Heart right ventricle (tissue), 16 donors: ENCODE measurements at regions not wholly inside any gene's neighbourhood (a gene's known extent, or its start where the extent isn't known, plus 50 kb on each side); places are given as distances from the start of the nearest gene placed in this dataset.

ENCODE experiments used
- ATAC-seq, 8 donors: fragments of 200-7000 bp; cut with Tn5 transposase; one replicate each; pipeline ENCODE4 v1.9.1; 2020; ENCODE audit warnings: mild to moderate bottlenecking in 8 of 8, moderate library complexity in 8 of 8, moderate number of reproducible peaks in 1 of 8
- DNase-seq, 2 donors: peaks; one replicate each; pipeline ENCODE4 v3.0.0-alpha.2; 2020
- H3K27ac ChIP-seq, 10 donors: fragments of 200-600 bp; sonication (generic) in 2 of 10; one replicate each; pipeline versions ENCODE4 v1.5.0 to v1.8.0; 2020 to 2022; ENCODE audit warnings: mild to moderate bottlenecking in 3 of 10
- H3K27me3 ChIP-seq, 7 donors: fragments of 200-600 bp; one replicate each; pipeline ENCODE4 v1.8.0; 2021 to 2022; ENCODE audit warnings: mild to moderate bottlenecking in 2 of 7
- H3K36me3 ChIP-seq, 9 donors: fragments of 200-600 bp; sonication (generic) in 1 of 9; one replicate each; pipeline versions ENCODE4 v1.5.0 to v1.8.0; 2020 to 2022; ENCODE audit warnings: mild to moderate bottlenecking in 2 of 9
- H3K4me1 ChIP-seq, 9 donors: fragments of 200-600 bp; sonication (generic) in 1 of 9; one replicate each; pipeline versions ENCODE4 v1.5.0 to v1.8.0; 2020 to 2022; ENCODE audit warnings: mild to moderate bottlenecking in 4 of 9
- H3K4me3 ChIP-seq, 10 donors: fragments of 200-600 bp; sonication (generic) in 2 of 10; one replicate each; pipeline versions ENCODE4 v1.5.0 to v1.8.0; 2020 to 2022; ENCODE audit warnings: mild to moderate bottlenecking in 7 of 10, moderate library complexity in 2 of 10
- H3K9me3 ChIP-seq, 11 donors: fragments of 200-600 bp in 10 of 11; sonication (generic) in 2 of 11; one replicate each; pipeline versions ENCODE4 v1.5.0 to v1.8.0; 2013 to 2022; ENCODE audit warnings: mild to moderate bottlenecking in 2 of 11, control low read depth in 1 of 11, moderate library complexity in 1 of 11
- CTCF ChIP-seq, 9 donors: fragments of 200-600 bp; sonication (generic) in 2 of 9; IDR thresholded peaks; one replicate each; pipeline versions ENCODE4 v1.5.0 to v1.8.0; 2021 to 2022; ENCODE audit warnings: antibody characterized with exemption in 9 of 9, mild to moderate bottlenecking in 5 of 9, moderate library complexity in 1 of 9
- WGBS, 2 donors: extraction: QIAGEN DNeasy Blood & Tissue Kit; methylation state at CpG; one replicate each; pipeline ENCODE4 v1.1.7; 2013; ENCODE audit warnings: inconsistent platforms in 1 of 2; 5-methylcytosine and 5-hydroxymethylcytosine counted together
- intact Hi-C, 10 donors: fragments of 100-400 bp; cut with DNase I; formaldehyde crosslinking; loops; one replicate each; pipeline versions ENCODE4 v1.11.1 to v1.14.2; 2022
- donor health status: Arrhythmogenic right ventricular cardiomyopathy.
- donor health status: ischemic (EF 13 %, LVEDD 7.1; RV severe dilation, severe dysfunction).
- donor health status: healthy with polysubstance abuse.
- donor health status: DM: no; HTN: yes; CAD: no.
- donor health status: DM: no; HTN: no; CAD: no.
- donor health status: ischemic (EF 25% LVEDD 6.9; RV normal size, moderate dysfunction).
- donor health status: ischemic (EF 25% LVEDD 5.7; RV mildly dilated, moderate dysfunction).
- donor health status: healthy.
- donor health status: DM: yes; HTN: yes; CAD: no.
- donor health status: Ischemic cardiomyopathy.
- donor health status: ischemic (EF 35%, LVEDD 5.7; RV mildly dilated, moderate dysfunction).
- donor health status: nonischemic (EF 11% LVEDD 7.7; RV severe dilation, severe dysfunction).
- donor health status: DM: yes; HTN: yes; CAD: no.
- donor health status: PGD.
- donor health status: ischemic (EF 29% LVEDD 5.4; RV normal size, mild dysfunction).
- donor health status: nonischemic (EF 23%, LVEDD 6.1; RV moderate dilation, normal function).

GRCh38 chr2:156079845-156080244, 252.7 kb downstream of the NR4A2 start:
- no peak for DNase-seq
- intact Hi-C loops = no loop called here
- 84% methylated on average over 2 of the region's 2 CpGs for WGBS, 2 donors
- Histone ChIP-seq H3K36me3 (no peaks in the 10 kb centered on the region), H3K4me1 (no peaks in the 10 kb centered on the region), H3K27me3 (no peaks in the 10 kb centered on the region), H3K4me3 (no peak overlapping the region), H3K9me3 (peaks cover 0 to 30% (median 0%) of the 10 kb centered on the region in 11 donors), H3K27ac (no peak overlapping the region)
- TF ChIP-seq CTCF (IDR thresholded peaks at IDR 0.05) = no peak
- no peak for ATAC-seq

DNA sequence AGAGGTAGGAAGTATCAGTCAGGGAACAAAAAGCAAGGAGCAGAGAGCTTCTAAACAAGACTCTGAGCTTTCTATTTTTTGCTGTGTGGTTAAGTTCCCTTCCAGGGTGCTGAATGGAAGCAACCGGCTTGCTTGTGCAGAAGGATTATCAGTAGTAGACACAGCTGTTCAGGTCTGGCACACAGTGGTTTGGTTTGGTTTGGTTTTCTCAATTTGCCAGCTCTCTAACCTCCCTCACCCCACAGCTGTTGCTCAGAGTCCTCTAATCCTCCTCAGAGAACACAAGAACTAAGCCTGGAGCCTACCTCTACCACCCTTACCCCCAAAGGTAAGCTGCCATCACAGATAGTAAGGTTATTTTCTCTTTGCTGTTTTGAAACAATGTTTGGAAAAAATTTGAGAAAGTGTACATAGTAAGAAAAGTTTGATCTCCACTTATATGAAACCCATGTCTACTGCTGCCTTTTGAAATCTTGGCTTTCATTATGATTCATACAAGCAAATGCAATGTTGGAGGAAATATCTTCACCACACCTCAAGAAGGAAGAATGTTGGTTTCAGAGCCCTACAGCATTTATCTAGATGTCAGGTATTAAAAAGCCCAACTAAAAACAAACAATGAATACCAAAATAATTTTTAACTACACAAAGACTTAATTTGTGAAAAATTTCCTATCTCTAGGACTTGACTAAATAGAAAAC, 255.3 kb downstream of the NR4A2 start:
- H3K27ac ChIP-seq = no peak overlapping the region
- 65 to 70% methylated on average over 1 of the region's 1 CpG for WGBS, 2 donors
- H3K9me3 ChIP-seq = peaks cover 0 to 30% (median 0%) of the 10 kb centered on the region in 11 donors
- no peaks in the 10 kb centered on the region for H3K36me3 ChIP-seq
- no peaks in the 10 kb centered on the region for H3K27me3 ChIP-seq
- DNase-seq (no peak), ATAC-seq (no peak)
- H3K4me3 ChIP-seq = no peak overlapping the region
- intact Hi-C loops = loop anchor here in 1 of 10 donors (1.0 kb wide), 1 partner anchor 8 kb away; no protein-coding TSS in a partner anchor
- TF ChIP-seq CTCF (IDR thresholded peaks at IDR 0.05) = no peak
- H3K4me1 ChIP-seq = no peaks in the 10 kb centered on the region

GRCh38 chr2:156065912-156066311, 266.6 kb downstream of the NR4A2 start:
- Histone ChIP-seq H3K27ac (no peak overlapping the region), H3K27me3 (no peaks in the 10 kb centered on the region), H3K4me1 (no peaks in the 10 kb centered on the region), H3K36me3 (no peaks in the 10 kb centered on the region), H3K4me3 (no peak overlapping the region), H3K9me3 (no peaks in the 10 kb centered on the region)
- WGBS, 2 donors = 86 to 91% methylated on average over 4 of the region's 4 CpGs
- ATAC-seq (no peak), DNase-seq (no peak)
- intact Hi-C loops = no loop called here
- no peak for TF ChIP-seq CTCF (IDR thresholded peaks at IDR 0.05)

GRCh38 chr2:156064540-156064939, 268.0 kb downstream of the NR4A2 start:
- H3K4me3 ChIP-seq = no peak overlapping the region
- TF ChIP-seq CTCF (IDR thresholded peaks at IDR 0.05) = no peak
- no peaks in the 10 kb centered on the region for H3K9me3 ChIP-seq
- 57 to 60% methylated on average over 1 of the region's 1 CpG for WGBS, 2 donors
- H3K36me3 ChIP-seq = no peaks in the 10 kb centered on the region
- no peak for DNase-seq
- ATAC-seq = no peak
- H3K27me3 ChIP-seq = no peaks in the 10 kb centered on the region
- no peak overlapping the region for H3K27ac ChIP-seq
- no peaks in the 10 kb centered on the region for H3K4me1 ChIP-seq
- intact Hi-C loops = no loop called here
